ENCODE measurements at regions not wholly inside any gene's neighbourhood (a gene's known extent, or its start where the extent isn't known, plus 50 kb on each side); places are given as distances from the start of the nearest gene placed in this dataset.
A peak's percentile ranks its signal among the peaks of the same experiment; 100 is the strongest.

DNA sequence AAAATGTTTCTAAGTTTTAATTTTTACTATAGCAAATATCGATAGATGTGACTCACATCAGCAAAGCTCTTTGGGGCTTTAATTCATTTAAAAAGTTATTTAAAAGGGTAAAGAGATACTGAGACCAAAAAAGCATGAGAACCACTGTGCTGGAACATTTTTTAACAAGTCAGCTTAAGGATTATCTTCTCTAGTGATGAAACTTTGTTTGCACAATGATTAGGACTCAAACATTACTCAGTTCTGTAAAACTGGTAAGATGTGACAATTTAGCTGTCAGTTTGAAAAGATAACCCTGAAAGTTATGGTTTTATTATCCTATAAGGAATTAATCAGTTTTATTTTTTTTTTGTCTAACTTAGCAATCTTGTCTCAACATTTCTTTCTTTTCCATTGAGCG lies 301.4 kb downstream of the TSN start:
- no peak for DNase-seq (ENCODE audit: low spot score)
- TF ChIP-seq CTCF (conservative IDR thresholded peaks at IDR 0.05; ENCODE audit: low read depth), result no peak
- no peak overlapping the region for H3K27ac ChIP-seq
- POLR2A ChIA-PET (ENCODE audit: low non-redundant PET), result no interaction called here
- CTCF ChIA-PET, result no interaction called here

GRCh38 chr2:122061206-122061605 lies 305.8 kb downstream of the TSN start:
- POLR2A ChIA-PET (ENCODE audit: low non-redundant PET), result no interaction called here
- no peak for DNase-seq (ENCODE audit: low spot score)
- no peak overlapping the region for H3K27ac ChIP-seq
- no peak for TF ChIP-seq CTCF (conservative IDR thresholded peaks at IDR 0.05; ENCODE audit: low read depth)
- CTCF ChIA-PET, result interaction anchor here (0.7 kb wide), 1 partner anchor 391 kb away, joined by 3 read pairs; no protein-coding TSS in a partner anchor

GRCh38 chr2:122061831-122062230 lies 306.4 kb downstream of the TSN start:
- CTCF ChIA-PET, result no interaction called here
- POLR2A ChIA-PET (ENCODE audit: low non-redundant PET), result no interaction called here
- no peak for TF ChIP-seq CTCF (conservative IDR thresholded peaks at IDR 0.05; ENCODE audit: low read depth)
- DNase-seq (ENCODE audit: low spot score), result no peak
- H3K27ac ChIP-seq, result no peak overlapping the region

GRCh38 chr2:122062506-122062905 lies 307.1 kb downstream of the TSN start:
- ChIA-PET CTCF (no interaction called here), POLR2A (ENCODE audit: low non-redundant PET) (no interaction called here)
- no peak for DNase-seq (ENCODE audit: low spot score)
- no peak for TF ChIP-seq CTCF (conservative IDR thresholded peaks at IDR 0.05; ENCODE audit: low read depth)
- H3K27ac ChIP-seq, result no peak overlapping the region

DNA sequence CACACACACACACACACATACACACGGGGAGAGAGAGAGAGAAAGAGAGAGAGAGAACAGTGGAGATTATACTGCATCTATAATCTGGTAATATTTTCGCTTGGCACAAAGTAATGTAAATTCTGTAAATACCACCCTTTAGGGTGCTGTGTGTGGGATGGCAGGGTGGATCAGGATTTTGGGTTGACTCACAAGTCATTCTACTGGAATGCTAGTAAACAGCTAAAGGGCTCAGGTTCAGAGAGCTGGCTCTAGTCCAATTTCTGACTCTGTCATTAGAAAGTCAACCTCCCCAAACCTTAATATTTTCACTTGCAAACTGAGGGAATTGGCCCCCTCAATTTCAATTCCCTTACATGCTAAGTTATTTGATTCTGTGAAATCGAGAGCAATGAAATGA lies 308.3 kb downstream of the TSN start:
- no peak for TF ChIP-seq CTCF (conservative IDR thresholded peaks at IDR 0.05; ENCODE audit: low read depth)
- CTCF ChIA-PET, result interaction anchor here (0.6 kb wide), 1 partner anchor 301 kb away, joined by 4 read pairs; no protein-coding TSS in a partner anchor
- H3K27ac ChIP-seq, result no peak overlapping the region
- peak; percentile 26 for DNase-seq (ENCODE audit: low spot score)
- POLR2A ChIA-PET (ENCODE audit: low non-redundant PET), result no interaction called here

DNA sequence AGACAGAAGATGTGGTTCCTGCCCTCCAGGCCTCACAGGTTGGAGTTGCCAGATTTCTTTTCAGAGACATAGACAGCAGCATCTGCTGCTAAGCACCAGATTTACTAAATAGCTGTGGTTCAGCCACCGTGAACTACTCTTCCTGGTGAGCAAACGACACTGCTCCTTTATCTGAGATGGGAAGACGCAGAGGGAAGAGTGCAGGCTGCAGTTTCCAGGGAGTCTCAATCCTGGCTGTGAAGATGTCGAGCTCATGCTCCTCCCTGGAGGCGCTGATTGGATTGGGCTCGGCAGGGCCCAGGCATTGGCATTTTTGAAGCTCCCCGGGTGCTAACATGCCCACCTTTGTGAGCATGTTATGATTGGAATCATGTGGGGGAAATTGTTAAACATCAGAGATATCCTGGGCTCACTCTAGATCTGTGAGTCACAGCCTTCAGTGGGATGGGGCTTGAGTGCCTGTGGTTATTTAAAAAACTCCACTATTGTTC lies 314.8 kb downstream of the TSN start:
- CTCF ChIA-PET, result interaction anchor here (0.6 kb wide), 1 partner anchor 109 kb away, joined by 4 read pairs; no protein-coding TSS in a partner anchor
- POLR2A ChIA-PET (ENCODE audit: low non-redundant PET), result no interaction called here
- DNase-seq (ENCODE audit: low spot score), result no peak
- no peak for TF ChIP-seq CTCF (conservative IDR thresholded peaks at IDR 0.05; ENCODE audit: low read depth)
- no peak overlapping the region for H3K27ac ChIP-seq

- H3K27ac ChIP-seq, result no peak overlapping the region
- no peak for DNase-seq (ENCODE audit: low spot score)
- no peak for TF ChIP-seq CTCF (conservative IDR thresholded peaks at IDR 0.05; ENCODE audit: low read depth)
- POLR2A ChIA-PET (ENCODE audit: low non-redundant PET), result no interaction called here
- CTCF ChIA-PET, result no interaction called here
Measured at GRCh38 chr2:122072666-122073065, 317.2 kb downstream of the TSN start.
